SJSA1 (cell line): ENCODE measurements at regions not wholly inside any gene's neighbourhood (a gene's known extent, or its start where the extent isn't known, plus 50 kb on each side); places are given as distances from the start of the nearest gene placed in this dataset.

Source experiments
- DNase-seq, 2 experiments: peaks; one replicate each; pipeline ENCODE4 v3.0.0-alpha.2; 2015 to 2020; ENCODE audit warnings: low spot score in 2 of 2, low read depth in 1 of 2
- H3K27ac ChIP-seq: fragments of 250-450 bp; sonication (Bioruptor Pico); 2 replicates; pipeline ENCODE4 v1.5.1; 2020; ENCODE audit warnings: mild to moderate bottlenecking, moderate library complexity
- H3K27me3 ChIP-seq: fragments of 250-450 bp; sonication (Bioruptor Pico); replicated peaks from 2 replicates; pipeline ENCODE4 v1.5.1; 2020; ENCODE audit warnings: mild to moderate bottlenecking, moderate library complexity
- H3K36me3 ChIP-seq: fragments of 250-450 bp; sonication (Bioruptor Pico); 2 replicates; pipeline ENCODE4 v1.5.1; 2020; ENCODE audit warnings: mild to moderate bottlenecking
- H3K4me1 ChIP-seq: fragments of 250-450 bp; sonication (Bioruptor Pico); replicated peaks from 2 replicates; pipeline ENCODE4 v1.6.1; 2021; ENCODE audit warnings: mild to moderate bottlenecking
- H3K4me3 ChIP-seq: fragments of 250-450 bp; sonication (Bioruptor Pico); 2 replicates; pipeline ENCODE4 v1.5.1; 2020; ENCODE audit warnings: mild to moderate bottlenecking
- H3K9me3 ChIP-seq: fragments of 250-450 bp; sonication (Bioruptor Pico); replicated peaks from 2 replicates; pipeline ENCODE4 v1.5.1; 2020; ENCODE audit warnings: mild to moderate bottlenecking

- no peak overlapping the region for H3K27ac ChIP-seq
These were observed 63.5 kb upstream of the DRD2 start for GRCh38 chr11:113538451-113539412.

DNA sequence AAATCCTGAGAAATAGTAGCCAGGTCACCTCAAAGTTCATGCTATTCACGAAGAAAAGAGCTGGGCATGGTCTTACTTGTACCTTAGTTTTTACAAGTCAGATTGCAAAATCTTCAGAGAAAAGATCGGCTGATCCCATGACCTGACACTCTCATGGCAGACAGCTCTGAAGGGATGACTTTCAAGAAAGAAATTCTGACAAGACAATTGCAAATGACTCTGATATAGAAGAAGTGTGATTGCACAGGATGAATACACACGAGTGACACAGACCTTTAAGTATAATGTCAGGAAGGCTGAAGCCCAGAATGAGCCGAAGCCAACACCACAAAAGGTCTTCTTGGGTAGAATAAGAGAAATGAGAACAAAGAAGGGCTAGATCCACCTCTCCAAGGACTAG lies 59.4 kb upstream of the DRD2 start:
- DNase-seq = no peak
- Histone ChIP-seq H3K27me3 (no peaks in the 10 kb centered on the region), H3K9me3 (no peaks in the 10 kb centered on the region), H3K4me3 (no peak overlapping the region), H3K36me3 (no peaks in the 10 kb centered on the region), H3K4me1 (no peaks in the 10 kb centered on the region; the same call in 1 of the 2 replicates), H3K27ac (no peak overlapping the region)

More at GRCh38 chr11:113538451-113539412, 63.5 kb upstream of the DRD2 start:
- H3K36me3 ChIP-seq = no peaks in the 10 kb centered on the region
- H3K27me3 ChIP-seq = no peaks in the 10 kb centered on the region
- H3K9me3 ChIP-seq = no peaks in the 10 kb centered on the region
- H3K4me3 ChIP-seq = no peak overlapping the region
- DNase-seq = no peak
- no peaks in the 10 kb centered on the region for H3K4me1 ChIP-seq

- H3K27me3 ChIP-seq = no peaks in the 10 kb centered on the region
- H3K36me3 ChIP-seq = no peaks in the 10 kb centered on the region
- H3K4me1 ChIP-seq = no peaks in the 10 kb centered on the region; the same call in 1 of the 2 replicates
- H3K4me3 ChIP-seq = no peak overlapping the region
- H3K27ac ChIP-seq = no peak overlapping the region
- no peaks in the 10 kb centered on the region for H3K9me3 ChIP-seq
- DNase-seq = no peak
These were observed 58.2 kb upstream of the DRD2 start for GRCh38 chr11:113533425-113533698.

GRCh38 chr11:113532697-113533424 lies 57.7 kb upstream of the DRD2 start:
- H3K9me3 ChIP-seq = no peaks in the 10 kb centered on the region
- no peak overlapping the region for H3K27ac ChIP-seq
- no peaks in the 10 kb centered on the region; the same call in 1 of the 2 replicates for H3K4me1 ChIP-seq
- H3K27me3 ChIP-seq = no peaks in the 10 kb centered on the region
- peak; percentile 47 to 68 for DNase-seq
- no peaks in the 10 kb centered on the region for H3K36me3 ChIP-seq
- no peak overlapping the region for H3K4me3 ChIP-seq

GRCh38 chr11:113531575-113532451 lies 56.6 kb upstream of the DRD2 start:
- Histone ChIP-seq H3K27me3 (no peaks in the 10 kb centered on the region), H3K9me3 (no peaks in the 10 kb centered on the region), H3K4me1 (no peaks in the 10 kb centered on the region; the same call in 1 of the 2 replicates), H3K36me3 (no peaks in the 10 kb centered on the region), H3K4me3 (no peak overlapping the region), H3K27ac (no peak overlapping the region)
- DNase-seq = no peak

- H3K27me3 ChIP-seq = no peaks in the 10 kb centered on the region
- H3K4me3 ChIP-seq = no peak overlapping the region
- DNase-seq = no peak
- no peaks in the 10 kb centered on the region for H3K9me3 ChIP-seq
- H3K27ac ChIP-seq = no peak overlapping the region
- no peaks in the 10 kb centered on the region; the same call in 1 of the 2 replicates for H3K4me1 ChIP-seq
- no peaks in the 10 kb centered on the region for H3K36me3 ChIP-seq
These were observed 55.9 kb upstream of the DRD2 start for GRCh38 chr11:113531083-113531482.

- H3K27me3 ChIP-seq = no peaks in the 10 kb centered on the region
- no peak overlapping the region for H3K27ac ChIP-seq
- H3K9me3 ChIP-seq = no peaks in the 10 kb centered on the region
- no peaks in the 10 kb centered on the region for H3K36me3 ChIP-seq
- no peaks in the 10 kb centered on the region; the same call in 1 of the 2 replicates for H3K4me1 ChIP-seq
- H3K4me3 ChIP-seq = no peak overlapping the region
- no peak for DNase-seq
These were observed 54.4 kb upstream of the DRD2 start for GRCh38 chr11:113529606-113530005.

GRCh38 chr11:113528982-113529381 lies 53.8 kb upstream of the DRD2 start:
- no peaks in the 10 kb centered on the region for H3K27me3 ChIP-seq
- H3K36me3 ChIP-seq = no peaks in the 10 kb centered on the region
- no peak for DNase-seq
- H3K4me1 ChIP-seq = no peaks in the 10 kb centered on the region; the same call in 1 of the 2 replicates
- no peak overlapping the region for H3K4me3 ChIP-seq
- H3K27ac ChIP-seq = no peak overlapping the region
- H3K9me3 ChIP-seq = no peaks in the 10 kb centered on the region

GRCh38 chr11:113526521-113526920 lies 51.3 kb upstream of the DRD2 start:
- DNase-seq = no peak
- H3K27me3 ChIP-seq = no peaks in the 10 kb centered on the region
- H3K4me3 ChIP-seq = no peak overlapping the region
- no peaks in the 10 kb centered on the region for H3K4me1 ChIP-seq
- H3K9me3 ChIP-seq = no peaks in the 10 kb centered on the region
- H3K27ac ChIP-seq = no peak overlapping the region
- H3K36me3 ChIP-seq = no peaks in the 10 kb centered on the region
